GM10266 (cell line): ENCODE measurements at regions not wholly inside any gene's neighbourhood (a gene's known extent, or its start where the extent isn't known, plus 50 kb on each side); places are given as distances from the start of the nearest gene placed in this dataset.

Experiments used
- DNase-seq: peaks from one replicate; pipeline ENCODE4 v3.0.0; 2012; ENCODE audit errors: extremely low spot score
- CTCF ChIP-seq: IDR thresholded peaks from 2 replicates; pipeline ENCODE4 v1.5.1; 2012; ENCODE audit warnings: mild to moderate bottlenecking, low read depth; ENCODE audit not compliant: control insufficient read depth, insufficient read depth; ENCODE audit errors: missing control alignments

GRCh38 chrX:34557733-34558132 is 99.4 kb downstream of the TMEM47 start:
- no peak for DNase-seq
- no peak for TF ChIP-seq CTCF

- DNase-seq, result no peak
- no peak for TF ChIP-seq CTCF
Measured at GRCh38 chrX:34555481-34555880, 101.6 kb downstream of the TMEM47 start.

- no peak for DNase-seq
- no peak for TF ChIP-seq CTCF
Measured at GRCh38 chrX:34546366-34546765, 110.7 kb downstream of the TMEM47 start.

GRCh38 chrX:34528081-34528480 is 129.0 kb downstream of the TMEM47 start:
- no peak for DNase-seq

DNA sequence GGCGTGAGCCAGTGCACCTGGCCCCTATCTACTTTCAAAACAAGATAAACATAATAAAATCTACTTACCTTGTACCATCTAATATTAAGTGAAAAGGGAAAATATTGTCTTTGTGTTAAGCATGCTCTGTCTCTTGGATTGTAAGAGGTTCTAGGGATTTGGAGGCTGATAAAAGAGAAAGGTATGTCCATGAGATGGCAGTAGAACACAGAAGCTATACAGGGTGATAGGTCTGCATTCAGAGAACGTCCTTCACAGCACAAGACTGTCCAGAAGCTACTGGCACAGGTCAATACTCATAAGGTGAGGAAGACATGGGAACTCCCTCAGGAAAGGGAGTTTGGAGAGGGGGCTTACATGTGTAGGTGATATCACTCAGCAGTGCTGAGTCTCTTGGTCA is 135.5 kb downstream of the TMEM47 start:
- DNase-seq, result no peak
- no peak for TF ChIP-seq CTCF

More at GRCh38 chrX:34528081-34528480, 129.0 kb downstream of the TMEM47 start:
- TF ChIP-seq CTCF, result no peak

DNA sequence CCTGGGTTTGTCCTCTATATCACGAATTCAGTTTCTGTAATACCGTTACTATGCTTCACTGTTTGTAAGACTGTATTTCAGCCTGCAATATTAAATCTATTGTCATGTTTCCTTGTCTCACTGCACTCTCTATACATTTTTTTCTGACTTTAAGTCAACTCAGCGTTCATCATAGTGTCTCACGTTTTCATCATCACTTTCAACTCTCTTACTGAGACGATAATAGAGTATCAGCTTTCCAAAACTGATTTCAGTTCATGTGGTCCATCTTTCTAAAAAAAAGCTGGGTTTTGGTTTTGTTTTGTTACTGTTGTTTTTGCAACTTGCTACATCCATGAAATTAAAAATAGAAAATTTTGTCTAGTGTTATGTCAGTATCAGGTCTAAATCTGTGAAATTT is 147.7 kb downstream of the TMEM47 start:
- no peak for TF ChIP-seq CTCF
- DNase-seq, result no peak

GRCh38 chrX:34503119-34503518 is 154.0 kb downstream of the TMEM47 start:
- no peak for DNase-seq
- TF ChIP-seq CTCF, result no peak
